CD14-positive monocyte (primary cell): ENCODE measurements at regions not wholly inside any gene's neighbourhood (a gene's known extent, or its start where the extent isn't known, plus 50 kb on each side); places are given as distances from the start of the nearest gene placed in this dataset.

Source experiments
- DNase-seq, 3 donors: peaks; one replicate each; pipeline ENCODE4 v3.0.0-alpha.2; 2011 to 2022
- H2AFZ ChIP-seq: 2 replicates; pipeline ENCODE4 v1.6.0; 2012; ENCODE audit warnings: mild to moderate bottlenecking, low read depth, low read length, inconsistent platforms; ENCODE audit not compliant: insufficient read depth, poor library complexity, severe bottlenecking
- H3K27ac ChIP-seq, 2 donors: 1 replicate in 1 of 2; 2 replicates in 1 of 2; pipeline ENCODE4 v1.5.1; 2012 to 2013; ENCODE audit warnings: low read length in 2 of 2, control low read depth in 1 of 2, inconsistent platforms in 1 of 2, low read depth in 1 of 2, mild to moderate bottlenecking in 1 of 2
- H3K27me3 ChIP-seq, 2 donors: one replicate each; pipeline versions ENCODE4 v1.6.0 to v1.6.1; 2011 to 2013; ENCODE audit warnings: low read length in 2 of 2; ENCODE audit not compliant: control insufficient read depth in 2 of 2, insufficient read depth in 2 of 2
- H3K36me3 ChIP-seq, 2 donors: replicated peaks in 1 of 2; 1 replicate in 1 of 2; 2 replicates in 1 of 2; pipeline versions ENCODE4 v1.5.1 to v1.6.1; 2012 to 2013; ENCODE audit warnings: low read length in 2 of 2, control low read depth in 1 of 2, inconsistent platforms in 1 of 2, mild to moderate bottlenecking in 1 of 2; ENCODE audit not compliant: insufficient read depth in 2 of 2, control insufficient read depth in 1 of 2
- H3K4me1 ChIP-seq, 2 donors: 1 replicate in 1 of 2; 2 replicates in 1 of 2; pipeline versions ENCODE4 v1.5.1 to v1.6.1; 2012 to 2013; ENCODE audit warnings: low read length in 2 of 2, control low read depth in 1 of 2, inconsistent platforms in 1 of 2, mild to moderate bottlenecking in 1 of 2, moderate library complexity in 1 of 2; ENCODE audit not compliant: insufficient read depth in 2 of 2, control insufficient read depth in 1 of 2
- H3K4me2 ChIP-seq: replicated peaks from 2 replicates; pipeline ENCODE3; 2012; ENCODE audit warnings: low read length, moderate library complexity, mild to moderate bottlenecking; ENCODE audit not compliant: poor library complexity, severe bottlenecking; ENCODE audit errors: extremely low read depth
- H3K4me3 ChIP-seq, 3 experiments: fragments of 200-600 bp in 1 of 3; sonication (generic) in 1 of 3; replicated peaks in 1 of 3; 1 replicate in 2 of 3; 2 replicates in 1 of 3; pipeline ENCODE4 v1.5.1; 2011 to 2013; ENCODE audit warnings: low read length in 3 of 3, mild to moderate bottlenecking in 3 of 3, control low read depth in 2 of 3, low read depth in 2 of 3, inconsistent platforms in 1 of 3, moderate library complexity in 1 of 3
- H3K79me2 ChIP-seq: 2 replicates; pipeline ENCODE4 v1.6.0; 2012; ENCODE audit warnings: mild to moderate bottlenecking, control low read depth, inconsistent platforms, low read length, moderate library complexity; ENCODE audit not compliant: insufficient read depth
- H3K9ac ChIP-seq: 2 replicates; pipeline ENCODE4 v1.6.0; 2017; ENCODE audit warnings: low read length, mild to moderate bottlenecking; ENCODE audit not compliant: insufficient read depth, poor library complexity, severe bottlenecking
- H3K9me3 ChIP-seq, 2 donors: replicated peaks in 1 of 2; 1 replicate in 1 of 2; 2 replicates in 1 of 2; pipeline versions ENCODE4 v1.5.1 to v1.6.1; 2012 to 2013; ENCODE audit warnings: low read length in 2 of 2, control low read depth in 1 of 2; ENCODE audit not compliant: control insufficient read depth in 1 of 2, insufficient read depth in 1 of 2
- H4K20me1 ChIP-seq: 2 replicates; pipeline ENCODE4 v1.6.0; 2012; ENCODE audit warnings: mild to moderate bottlenecking, low read length, control low read depth, moderate library complexity; ENCODE audit not compliant: insufficient read depth
- H3K27ac Mint-ChIP-seq, 7 donors: one replicate each; pipeline ENCODE4 v1.8.0; 2020; ENCODE audit warnings: mild to moderate bottlenecking in 7 of 7, mixed read lengths in 7 of 7, moderate library complexity in 6 of 7, inconsistent platforms in 2 of 7
- H3K27me3 Mint-ChIP-seq, 3 donors: one replicate each; pipeline ENCODE4 v1.8.0; 2021 to 2022; ENCODE audit warnings: low read depth in 3 of 3, mild to moderate bottlenecking in 3 of 3, mixed read lengths in 3 of 3, moderate library complexity in 3 of 3, inconsistent platforms in 1 of 3
- H3K36me3 Mint-ChIP-seq, 2 donors: one replicate each; pipeline ENCODE4 v1.8.0; 2020; ENCODE audit warnings: mixed read lengths in 2 of 2, inconsistent platforms in 1 of 2, mild to moderate bottlenecking in 1 of 2
- H3K4me1 Mint-ChIP-seq: one replicate; pipeline ENCODE4 v1.8.0; 2020; ENCODE audit warnings: mild to moderate bottlenecking, mixed read lengths
- H3K4me3 Mint-ChIP-seq, 2 donors: one replicate each; pipeline ENCODE4 v1.8.0; 2020; ENCODE audit warnings: mild to moderate bottlenecking in 2 of 2, mixed read lengths in 2 of 2, moderate library complexity in 1 of 2
- H3K9me3 Mint-ChIP-seq, 7 donors: one replicate each; pipeline ENCODE4 v1.8.0; 2020 to 2022; ENCODE audit warnings: mixed read lengths in 7 of 7, mild to moderate bottlenecking in 6 of 7, moderate library complexity in 6 of 7, inconsistent platforms in 2 of 7
- CTCF ChIP-seq: fragments of 200-600 bp; IDR thresholded peaks from one replicate; pipeline ENCODE4 v1.8.0; 2022; ENCODE audit warnings: antibody characterized with exemption, mild to moderate bottlenecking
- WGBS: methylation state at CpG from one replicate; pipeline ENCODE4 v1.1.5; 2013; ENCODE audit warnings: missing lambda C conversion rate; ENCODE audit not compliant: insufficient coverage; 5-methylcytosine and 5-hydroxymethylcytosine counted together
- intact Hi-C, 2 donors: fragments of 100-400 bp; cut with micrococcal nuclease; formaldehyde crosslinking; loops; one replicate each; pipeline versions ENCODE4 v1.15.0 to v1.15.1; 2023

- H3K36me3 ChIP-seq: no peaks in the 10 kb centered on the region
- WGBS: 100% methylated on average over 2 of the region's 3 CpGs
- no peaks in the 10 kb centered on the region for H3K79me2 ChIP-seq
- H3K27me3 Mint-ChIP-seq: no peaks in the 10 kb centered on the region
- no peaks in the 10 kb centered on the region for H3K9me3 ChIP-seq
- intact Hi-C loops: no loop called here
- no peak overlapping the region for H3K9ac ChIP-seq
- no peak overlapping the region for H3K4me3 ChIP-seq
- H3K4me2 ChIP-seq: no peak overlapping the region
- H2AFZ ChIP-seq: no peak overlapping the region
- H3K27ac ChIP-seq: no peak overlapping the region
- H3K27me3 ChIP-seq: no peaks in the 10 kb centered on the region
- H3K4me3 Mint-ChIP-seq: no peak overlapping the region
- no peaks in the 10 kb centered on the region for H3K4me1 Mint-ChIP-seq
- H3K36me3 Mint-ChIP-seq: no peaks in the 10 kb centered on the region
- peaks cover 0 to 1% (median 0%) of the 10 kb centered on the region in 7 donors for H3K9me3 Mint-ChIP-seq
- no peaks in the 10 kb centered on the region for H3K4me1 ChIP-seq
- TF ChIP-seq CTCF: no peak
- DNase-seq: no peak
- no peak overlapping the region for H3K27ac Mint-ChIP-seq
- no peaks in the 10 kb centered on the region for H4K20me1 ChIP-seq
Observed at GRCh38 chr13:42401376-42401775, 129.4 kb downstream of the AKAP11 start.

GRCh38 chr13:42405665-42406390 is 133.9 kb downstream of the AKAP11 start:
- Mint-ChIP-seq H3K27me3 (peaks cover 0 to 2% (median 0%) of the 10 kb centered on the region in 3 donors), H3K4me3 (no peak overlapping the region), H3K4me1 (no peaks in the 10 kb centered on the region), H3K27ac (no peak overlapping the region), H3K9me3 (peaks cover 0 to 3% (median 0%) of the 10 kb centered on the region in 7 donors), H3K36me3 (no peaks in the 10 kb centered on the region)
- H3K4me1 ChIP-seq: no peaks in the 10 kb centered on the region
- H3K79me2 ChIP-seq: no peaks in the 10 kb centered on the region
- intact Hi-C loops: no loop called here
- no peak overlapping the region for H3K9ac ChIP-seq
- no peaks in the 10 kb centered on the region for H3K27me3 ChIP-seq
- H2AFZ ChIP-seq: no peak overlapping the region
- no peaks in the 10 kb centered on the region for H4K20me1 ChIP-seq
- no peaks in the 10 kb centered on the region for H3K36me3 ChIP-seq
- H3K4me3 ChIP-seq: no peak overlapping the region
- no peak for DNase-seq
- no peak overlapping the region for H3K4me2 ChIP-seq
- no peak for TF ChIP-seq CTCF
- no peaks in the 10 kb centered on the region for H3K9me3 ChIP-seq
- H3K27ac ChIP-seq: no peak overlapping the region
- 98% methylated on average over 8 of the region's 9 CpGs for WGBS
